Esophagus muscularis mucosa (tissue), 4 donors: ENCODE measurements at regions not wholly inside any gene's neighbourhood (a gene's known extent, or its start where the extent isn't known, plus 50 kb on each side); places are given as distances from the start of the nearest gene placed in this dataset.

Experiments used
- DNase-seq: peaks from one replicate; pipeline ENCODE4 v3.0.0-alpha.2; 2017; ENCODE audit errors: extremely low spot score
- H3K27ac ChIP-seq, 4 donors: fragments of 200-600 bp; sonication (generic); replicated peaks in 1 of 4; 1 replicate in 3 of 4; 2 replicates in 1 of 4; pipeline ENCODE4 v1.5.1; 2016 to 2019; ENCODE audit warnings: mild to moderate bottlenecking in 1 of 4
- H3K27me3 ChIP-seq, 4 donors: fragments of 200-600 bp; sonication (generic); one replicate each; pipeline versions ENCODE4 v1.5.1 to v1.6.0; 2016 to 2019
- H3K36me3 ChIP-seq, 4 donors: fragments of 200-600 bp; sonication (generic); one replicate each; pipeline ENCODE4 v1.5.1; 2016 to 2019
- H3K4me1 ChIP-seq, 4 donors: fragments of 200-600 bp; sonication (generic); one replicate each; pipeline ENCODE4 v1.5.1; 2016 to 2019
- H3K4me3 ChIP-seq, 4 donors: fragments of 200-600 bp; sonication (generic); 1 replicate in 2 of 4; 2 replicates in 2 of 4; pipeline ENCODE4 v1.5.1; 2016 to 2019; ENCODE audit warnings: mild to moderate bottlenecking in 4 of 4, moderate library complexity in 1 of 4
- H3K9me3 ChIP-seq, 4 donors: fragments of 200-600 bp; sonication (generic); 1 replicate in 3 of 4; 2 replicates in 1 of 4; pipeline ENCODE4 v1.5.1; 2016 to 2019
- EP300 ChIP-seq: sonication (generic); formaldehyde crosslinking; IDR thresholded peaks from one replicate; pipeline ENCODE4 v1.6.1; 2017; ENCODE audit warnings: antibody characterized with exemption
- POLR2A ChIP-seq: fragments of 450-650 bp; IDR thresholded peaks from one replicate; pipeline ENCODE4 v1.6.1; 2017; ENCODE audit warnings: antibody characterized with exemption, moderate library complexity, mild to moderate bottlenecking, low read depth
- POLR2AphosphoS5 ChIP-seq, 2 donors: sonication (generic); formaldehyde crosslinking; IDR thresholded peaks; one replicate each; pipeline ENCODE4 v1.6.1; 2017; ENCODE audit warnings: antibody characterized with exemption in 2 of 2
- WGBS: methylation state at CpG from one replicate; pipeline ENCODE4 v1.1.5; 2018; 5-methylcytosine and 5-hydroxymethylcytosine counted together
- intact Hi-C: fragments of 100-400 bp; cut with DNase I; formaldehyde crosslinking; loops from one replicate; pipeline ENCODE4 v1.15.1; 2023
- TF ChIP-seq, protein P1 (sequence below), 3 experiments: fragments of 200-600 bp in 2 of 3; fragments of 450-650 bp in 1 of 3; sonication (generic) in 2 of 3; IDR thresholded peaks; one replicate each; pipeline ENCODE4 v1.5.1; 2017 to 2019; ENCODE audit warnings: antibody characterized with exemption in 3 of 3, mild to moderate bottlenecking in 2 of 3, moderate library complexity in 1 of 3

DNA sequence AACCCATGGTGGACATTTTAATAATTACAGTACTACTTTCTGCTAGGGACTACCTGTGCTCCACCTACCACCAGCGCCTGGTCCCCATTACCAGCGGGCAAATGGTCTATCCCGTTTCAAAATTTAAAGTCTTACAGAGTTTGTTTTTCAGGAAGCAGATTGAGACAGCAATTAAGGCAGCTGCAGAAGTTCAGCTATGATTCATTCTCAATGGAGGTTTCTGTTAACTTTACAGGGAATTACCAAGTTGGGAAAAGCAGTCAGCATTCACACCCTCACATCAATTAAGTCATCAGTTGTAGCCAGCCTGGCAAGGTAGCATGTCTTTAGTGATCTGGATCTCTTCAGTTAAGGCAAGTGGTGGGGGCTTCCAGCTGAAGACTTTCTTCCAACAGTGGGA, 410.6 kb upstream of the DAB2 start:
- H3K4me1 ChIP-seq, result no peaks in the 10 kb centered on the region
- H3K27ac ChIP-seq, result no peak overlapping the region
- no peaks in the 10 kb centered on the region for H3K36me3 ChIP-seq
- intact Hi-C loops, result no loop called here
- TF ChIP-seq POLR2AphosphoS5 (IDR thresholded peaks at IDR 0.05), result no peak
- peaks cover 0 to 13% (median 3%) of the 10 kb centered on the region in 4 donors for H3K9me3 ChIP-seq
- WGBS, result 88% methylated on average over 3 of the region's 3 CpGs
- no peak overlapping the region for H3K4me3 ChIP-seq
- no peaks in the 10 kb centered on the region for H3K27me3 ChIP-seq
- no peak for DNase-seq

DNA sequence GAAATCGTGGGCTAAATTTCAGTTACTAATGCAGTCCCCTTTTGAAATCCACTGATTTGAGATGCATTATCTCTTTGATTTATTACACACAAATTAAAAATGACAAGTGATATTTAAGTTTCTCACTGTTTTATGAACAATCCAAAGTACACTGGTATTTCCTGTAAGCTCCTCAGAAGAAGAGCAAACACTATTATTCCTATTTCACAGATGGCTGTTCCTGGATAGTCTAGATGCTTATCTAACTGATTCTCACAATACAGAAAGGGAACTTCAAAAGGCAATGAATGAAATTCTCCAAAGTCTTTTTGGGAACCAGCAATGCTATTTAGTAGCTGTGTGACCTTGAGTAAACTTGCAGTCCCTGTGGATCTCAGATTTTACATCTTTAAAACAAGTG, 404.7 kb upstream of the DAB2 start:
- Histone ChIP-seq H3K27ac (no peak overlapping the region), H3K36me3 (no peaks in the 10 kb centered on the region), H3K9me3 (no peaks in the 10 kb centered on the region), H3K27me3 (no peaks in the 10 kb centered on the region), H3K4me3 (no peak overlapping the region), H3K4me1 (no peaks in the 10 kb centered on the region)
- 68% methylated on average over 1 of the region's 1 CpG for WGBS
- TF ChIP-seq, protein P1, sequence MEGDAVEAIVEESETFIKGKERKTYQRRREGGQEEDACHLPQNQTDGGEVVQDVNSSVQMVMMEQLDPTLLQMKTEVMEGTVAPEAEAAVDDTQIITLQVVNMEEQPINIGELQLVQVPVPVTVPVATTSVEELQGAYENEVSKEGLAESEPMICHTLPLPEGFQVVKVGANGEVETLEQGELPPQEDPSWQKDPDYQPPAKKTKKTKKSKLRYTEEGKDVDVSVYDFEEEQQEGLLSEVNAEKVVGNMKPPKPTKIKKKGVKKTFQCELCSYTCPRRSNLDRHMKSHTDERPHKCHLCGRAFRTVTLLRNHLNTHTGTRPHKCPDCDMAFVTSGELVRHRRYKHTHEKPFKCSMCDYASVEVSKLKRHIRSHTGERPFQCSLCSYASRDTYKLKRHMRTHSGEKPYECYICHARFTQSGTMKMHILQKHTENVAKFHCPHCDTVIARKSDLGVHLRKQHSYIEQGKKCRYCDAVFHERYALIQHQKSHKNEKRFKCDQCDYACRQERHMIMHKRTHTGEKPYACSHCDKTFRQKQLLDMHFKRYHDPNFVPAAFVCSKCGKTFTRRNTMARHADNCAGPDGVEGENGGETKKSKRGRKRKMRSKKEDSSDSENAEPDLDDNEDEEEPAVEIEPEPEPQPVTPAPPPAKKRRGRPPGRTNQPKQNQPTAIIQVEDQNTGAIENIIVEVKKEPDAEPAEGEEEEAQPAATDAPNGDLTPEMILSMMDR (IDR thresholded peaks at IDR 0.05), result no peak
- TF ChIP-seq POLR2AphosphoS5 (IDR thresholded peaks at IDR 0.05) (no peak), EP300 (no peak), POLR2A (no peak)
- no peak for DNase-seq
- intact Hi-C loops, result no loop called here

DNA sequence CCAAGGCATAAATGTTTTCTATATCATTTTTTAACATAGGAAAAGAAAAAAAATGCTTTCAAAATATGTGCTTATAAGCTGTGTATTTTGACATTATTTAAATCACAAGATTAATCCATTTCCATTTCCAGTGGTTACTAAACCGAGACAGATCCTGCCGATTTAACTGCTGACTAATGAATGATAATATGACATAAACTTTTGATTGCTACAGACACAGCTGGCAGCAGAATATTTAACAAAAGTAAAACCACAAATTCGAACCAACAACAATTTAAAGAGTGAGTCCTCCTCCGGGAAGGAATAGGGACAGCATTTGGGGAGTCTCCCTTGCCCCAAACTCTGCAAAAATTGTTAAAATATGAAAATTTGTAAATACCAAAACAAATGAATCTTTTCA, 401.3 kb upstream of the DAB2 start:
- intact Hi-C loops, result no loop called here
- Histone ChIP-seq H3K4me3 (no peak overlapping the region), H3K36me3 (no peaks in the 10 kb centered on the region), H3K27me3 (no peaks in the 10 kb centered on the region), H3K4me1 (no peaks in the 10 kb centered on the region), H3K27ac (no peak overlapping the region), H3K9me3 (no peaks in the 10 kb centered on the region)
- TF ChIP-seq, protein P1 (IDR thresholded peaks at IDR 0.05), result no peak
- no peak for DNase-seq
- WGBS, result 78% methylated on average over 4 of the region's 4 CpGs

DNA sequence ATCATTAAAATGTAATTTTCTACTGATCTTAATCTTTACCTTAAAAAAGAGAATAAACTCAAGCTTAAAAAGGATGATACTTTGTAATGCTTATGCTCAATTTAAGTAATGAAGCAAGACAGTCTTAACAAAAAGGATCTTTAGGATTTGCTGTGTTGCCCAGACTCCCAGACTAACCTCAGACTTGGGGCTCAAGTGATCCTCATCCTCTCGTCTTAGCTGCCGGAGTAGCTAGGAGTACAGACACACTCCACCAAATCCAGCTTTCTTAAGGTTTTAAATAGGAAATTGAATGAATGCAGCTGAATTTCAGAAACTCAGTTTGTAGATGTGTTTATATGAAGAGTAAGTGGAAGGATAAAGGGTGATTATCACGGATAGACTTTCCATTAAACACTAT, 400.5 kb upstream of the DAB2 start:
- no peak for DNase-seq
- no peak overlapping the region for H3K4me3 ChIP-seq
- H3K4me1 ChIP-seq, result no peaks in the 10 kb centered on the region
- no peaks in the 10 kb centered on the region for H3K27me3 ChIP-seq
- TF ChIP-seq, protein P1 (IDR thresholded peaks at IDR 0.05), result no peak
- TF ChIP-seq POLR2AphosphoS5 (IDR thresholded peaks at IDR 0.05), result no peak
- no peak for TF ChIP-seq POLR2A
- no peak for TF ChIP-seq EP300
- 85% methylated on average over 3 of the region's 3 CpGs for WGBS
- no peak overlapping the region for H3K27ac ChIP-seq
- H3K36me3 ChIP-seq, result no peaks in the 10 kb centered on the region
- intact Hi-C loops, result no loop called here
- H3K9me3 ChIP-seq, result no peaks in the 10 kb centered on the region

DNA sequence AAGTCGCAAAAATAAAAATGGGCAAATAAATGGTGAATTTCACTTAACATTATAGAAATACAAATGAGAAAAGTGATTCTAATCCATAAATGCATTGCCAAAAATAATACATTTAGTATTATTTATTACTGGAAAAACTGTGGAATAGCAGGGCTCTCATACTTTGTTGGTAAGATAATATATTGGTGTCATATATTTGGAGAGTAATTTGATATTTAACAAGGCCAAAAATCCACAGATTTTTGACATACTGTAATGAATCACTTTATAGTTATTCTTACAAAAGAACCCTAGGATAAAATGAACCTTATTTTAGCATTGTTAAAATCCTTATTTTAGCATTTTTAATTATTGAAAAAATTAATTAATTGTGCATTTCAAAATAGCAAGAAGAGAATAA, 397.2 kb upstream of the DAB2 start:
- DNase-seq, result no peak
- H3K27me3 ChIP-seq, result no peaks in the 10 kb centered on the region
- intact Hi-C loops, result no loop called here
- 89% methylated on average over 1 of the region's 1 CpG for WGBS
- H3K9me3 ChIP-seq, result no peaks in the 10 kb centered on the region
- no peak for TF ChIP-seq EP300
- no peak for TF ChIP-seq POLR2AphosphoS5 (IDR thresholded peaks at IDR 0.05)
- TF ChIP-seq, protein P1 (IDR thresholded peaks at IDR 0.05), result no peak
- no peak for TF ChIP-seq POLR2A
- peaks cover 0 to 15% (median 3%) of the 10 kb centered on the region in 4 donors for H3K4me1 ChIP-seq
- H3K4me3 ChIP-seq, result no peak overlapping the region
- no peak overlapping the region for H3K27ac ChIP-seq
- no peaks in the 10 kb centered on the region for H3K36me3 ChIP-seq
